Gastrocnemius medialis (tissue), 4 donors: ENCODE measurements at regions not wholly inside any gene's neighbourhood (a gene's known extent, or its start where the extent isn't known, plus 50 kb on each side); places are given as distances from the start of the nearest gene placed in this dataset.
"Not testable (repeated sequence)": the region's sequence is repeated elsewhere in the genome, so short reads cannot be mapped to it uniquely, and the experiment has no call there.

Experiments used
- ATAC-seq, 2 donors: fragments of 150-250 bp; one replicate each; pipeline ENCODE4 v1.9.1; 2016
- DNase-seq, 2 donors: peaks; one replicate each; pipeline ENCODE4 v3.0.0-alpha.2; 2019
- H3K27ac ChIP-seq, 4 donors: fragments of 200-600 bp; sonication (generic); 1 replicate in 1 of 4; 2 replicates in 3 of 4; pipeline ENCODE4 v1.5.1; 2016 to 2018; ENCODE audit warnings: mild to moderate bottlenecking in 2 of 4, moderate library complexity in 1 of 4
- H3K27me3 ChIP-seq, 3 donors: fragments of 200-600 bp; sonication (generic) in 2 of 3; 1 replicate in 1 of 3; 2 replicates in 2 of 3; pipeline versions ENCODE4 v1.5.1 to v1.6.0; 2016 to 2019; ENCODE audit warnings: mild to moderate bottlenecking in 1 of 3, moderate library complexity in 1 of 3
- H3K36me3 ChIP-seq, 2 donors: fragments of 200-600 bp; sonication (generic) in 1 of 2; one replicate each; pipeline ENCODE4 v1.5.1; 2017 to 2018
- H3K4me1 ChIP-seq, 2 donors: fragments of 200-600 bp; sonication (generic) in 1 of 2; one replicate each; pipeline ENCODE4 v1.5.1; 2016 to 2017; ENCODE audit warnings: mild to moderate bottlenecking in 2 of 2
- H3K4me3 ChIP-seq, 4 donors: fragments of 200-600 bp; sonication (generic) in 3 of 4; 1 replicate in 1 of 4; 2 replicates in 3 of 4; pipeline ENCODE4 v1.5.1; 2016 to 2019; ENCODE audit warnings: mild to moderate bottlenecking in 2 of 4
- H3K9me3 ChIP-seq, 3 donors: fragments of 200-600 bp; sonication (generic) in 2 of 3; 1 replicate in 1 of 3; 2 replicates in 2 of 3; pipeline ENCODE4 v1.5.1; 2016 to 2019
- POLR2A ChIP-seq, 2 donors: fragments of 450-650 bp; IDR thresholded peaks; one replicate each; pipeline ENCODE4 v1.6.1; 2017; ENCODE audit warnings: antibody characterized with exemption in 2 of 2, mild to moderate bottlenecking in 2 of 2, moderate library complexity in 2 of 2
- in situ Hi-C, 4 donors: fragments of 200-750 bp; cut with MboI; loops; one replicate each; pipeline versions ENCODE4 v1.15.0 to v1.8.0; 2017; ENCODE audit warnings: low sequenced_read_pairs in 4 of 4
- intact Hi-C: fragments of 100-400 bp; cut with DNase I; formaldehyde crosslinking; loops from one replicate; pipeline ENCODE4 v1.15.1; 2023; ENCODE audit warnings: low total_unique reads
- TF ChIP-seq, protein P1 (sequence below), 5 experiments: fragments of 450-650 bp in 3 of 5; fragments of 200-600 bp in 2 of 5; sonication (generic) in 2 of 5; IDR thresholded peaks in 4 of 5; conservative IDR thresholded peaks in 1 of 5; 1 replicate in 4 of 5; 2 replicates in 1 of 5; pipeline ENCODE4 v1.5.1; 2016 to 2019; ENCODE audit warnings: antibody characterized with exemption in 5 of 5, mild to moderate bottlenecking in 3 of 5, moderate library complexity in 3 of 5

DNA sequence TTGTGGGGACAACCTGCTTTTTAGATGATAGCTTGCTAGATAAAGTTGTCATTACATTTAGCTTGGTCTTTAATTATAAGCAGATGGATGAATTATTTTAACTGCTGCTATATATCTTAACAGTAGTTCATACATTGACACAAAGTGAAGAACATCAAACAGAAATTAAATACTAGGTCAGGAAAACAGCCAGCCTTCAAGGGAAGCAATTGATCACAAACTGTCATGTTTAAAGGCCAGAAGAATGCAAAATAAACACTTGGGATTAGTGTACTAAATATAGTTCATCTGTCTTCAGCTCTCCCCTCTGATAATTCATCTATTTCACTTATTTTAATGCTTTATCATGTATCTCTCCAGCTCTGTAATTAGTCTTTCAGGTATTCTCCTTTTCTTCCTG, 225.1 kb upstream of the FERMT1 start:
- intact Hi-C loops = no loop called here
- TF ChIP-seq POLR2A (IDR thresholded peaks at IDR 0.05) = no peak
- TF ChIP-seq, protein P1, sequence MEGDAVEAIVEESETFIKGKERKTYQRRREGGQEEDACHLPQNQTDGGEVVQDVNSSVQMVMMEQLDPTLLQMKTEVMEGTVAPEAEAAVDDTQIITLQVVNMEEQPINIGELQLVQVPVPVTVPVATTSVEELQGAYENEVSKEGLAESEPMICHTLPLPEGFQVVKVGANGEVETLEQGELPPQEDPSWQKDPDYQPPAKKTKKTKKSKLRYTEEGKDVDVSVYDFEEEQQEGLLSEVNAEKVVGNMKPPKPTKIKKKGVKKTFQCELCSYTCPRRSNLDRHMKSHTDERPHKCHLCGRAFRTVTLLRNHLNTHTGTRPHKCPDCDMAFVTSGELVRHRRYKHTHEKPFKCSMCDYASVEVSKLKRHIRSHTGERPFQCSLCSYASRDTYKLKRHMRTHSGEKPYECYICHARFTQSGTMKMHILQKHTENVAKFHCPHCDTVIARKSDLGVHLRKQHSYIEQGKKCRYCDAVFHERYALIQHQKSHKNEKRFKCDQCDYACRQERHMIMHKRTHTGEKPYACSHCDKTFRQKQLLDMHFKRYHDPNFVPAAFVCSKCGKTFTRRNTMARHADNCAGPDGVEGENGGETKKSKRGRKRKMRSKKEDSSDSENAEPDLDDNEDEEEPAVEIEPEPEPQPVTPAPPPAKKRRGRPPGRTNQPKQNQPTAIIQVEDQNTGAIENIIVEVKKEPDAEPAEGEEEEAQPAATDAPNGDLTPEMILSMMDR (IDR thresholded peaks at IDR 0.05 in 4 of 5, conservative IDR thresholded peaks at IDR 0.05 in 1 of 5) = no peak
- ATAC-seq = no peak

DNA sequence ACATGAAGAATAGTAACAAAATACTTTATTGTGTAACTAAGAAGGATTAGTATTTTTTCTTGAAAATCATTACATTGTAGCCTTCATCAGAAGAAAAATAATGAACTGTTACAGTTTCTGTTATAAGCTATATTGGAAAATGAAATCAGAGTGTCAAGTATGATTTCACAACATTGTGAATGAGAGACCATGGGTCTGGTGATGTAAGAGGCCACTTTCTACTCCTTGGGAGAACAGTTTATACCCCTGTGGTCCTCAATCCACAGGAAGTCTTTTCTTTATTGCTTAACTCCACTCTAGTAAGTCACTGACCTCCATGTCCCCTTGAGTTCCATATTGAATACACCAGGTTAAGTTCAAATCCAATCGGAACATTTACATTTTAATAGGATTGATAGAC, 218.7 kb upstream of the FERMT1 start:
- DNase-seq (no peak), ATAC-seq (no peak)
- Histone ChIP-seq H3K27ac (no peak overlapping the region), H3K36me3 (no peaks in the 10 kb centered on the region), H3K27me3 (no peaks in the 10 kb centered on the region), H3K4me1 (no peaks in the 10 kb centered on the region), H3K9me3 (no peaks in the 10 kb centered on the region), H3K4me3 (no peak overlapping the region)
- in situ Hi-C loops = no loop called here
- intact Hi-C loops = no loop called here
- no peak for TF ChIP-seq POLR2A (IDR thresholded peaks at IDR 0.05)
- TF ChIP-seq, protein P1 (IDR thresholded peaks at IDR 0.05 in 4 of 5, conservative IDR thresholded peaks at IDR 0.05 in 1 of 5) = no peak

More for the DNA sequence above, 225.1 kb upstream of the FERMT1 start:
- H3K4me3 ChIP-seq = no peak overlapping the region
- no peak overlapping the region for H3K27ac ChIP-seq
- no peak for DNase-seq
- in situ Hi-C loops = no loop called here
- no peaks in the 10 kb centered on the region for H3K9me3 ChIP-seq
- no peaks in the 10 kb centered on the region for H3K36me3 ChIP-seq
- H3K27me3 ChIP-seq = no peaks in the 10 kb centered on the region
- no peaks in the 10 kb centered on the region for H3K4me1 ChIP-seq

DNA sequence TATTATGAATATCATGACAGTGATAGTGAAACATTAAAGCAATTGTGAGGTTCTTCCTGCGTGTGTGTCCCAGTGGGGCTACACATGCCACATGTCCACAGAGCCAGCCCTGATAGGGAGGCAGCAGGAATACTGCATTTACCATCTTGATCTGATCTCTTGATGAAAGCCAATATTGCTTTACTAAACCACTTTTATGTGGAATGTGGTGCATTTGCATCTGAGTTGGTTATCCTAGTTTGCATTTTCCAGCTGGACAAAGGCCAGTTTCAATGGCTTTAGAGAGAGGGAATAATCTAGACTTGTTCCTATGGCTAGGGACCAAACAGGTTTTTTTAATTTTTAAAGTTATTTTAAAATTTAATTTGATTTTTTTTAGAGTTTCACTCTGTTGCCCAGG, 216.3 kb upstream of the FERMT1 start:
- intact Hi-C loops = no loop called here
- Histone ChIP-seq H3K4me3 (no peak overlapping the region), H3K4me1 (no peaks in the 10 kb centered on the region), H3K9me3 (no peaks in the 10 kb centered on the region), H3K27me3 (no peaks in the 10 kb centered on the region), H3K36me3 (no peaks in the 10 kb centered on the region), H3K27ac (no peak overlapping the region)
- ATAC-seq (no peak), DNase-seq (no peak)
- in situ Hi-C loops = no loop called here
- TF ChIP-seq POLR2A (IDR thresholded peaks at IDR 0.05) = no peak
- TF ChIP-seq, protein P1 (IDR thresholded peaks at IDR 0.05 in 4 of 5, conservative IDR thresholded peaks at IDR 0.05 in 1 of 5) = no peak

DNA sequence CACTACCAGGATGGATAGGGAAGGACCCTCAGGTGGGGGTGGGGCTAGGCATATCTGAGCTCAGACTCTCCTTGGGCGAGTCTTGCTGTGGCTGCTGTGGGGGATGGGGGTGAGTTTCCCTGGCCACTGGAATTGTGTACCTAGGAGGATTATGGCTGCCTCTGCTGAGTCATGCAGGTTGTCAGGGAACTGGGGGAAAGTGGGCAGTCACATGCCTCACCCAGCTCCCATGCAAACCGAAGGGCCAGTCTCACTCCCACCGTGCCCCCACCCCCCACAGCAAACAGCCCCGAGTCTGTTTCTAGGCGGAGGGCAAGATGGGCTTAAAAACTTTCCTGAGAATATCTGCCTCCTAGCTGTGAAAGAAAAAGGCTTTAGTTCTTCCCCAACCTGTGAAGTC, 210.3 kb upstream of the FERMT1 start:
- Histone ChIP-seq H3K9me3 (no peaks in the 10 kb centered on the region), H3K36me3 (no peaks in the 10 kb centered on the region), H3K27ac (no peak overlapping the region), H3K4me3 (no peak overlapping the region), H3K27me3 (no peaks in the 10 kb centered on the region), H3K4me1 (no peaks in the 10 kb centered on the region)
- ATAC-seq (no peak), DNase-seq (no peak)
- in situ Hi-C loops (no loop called here), intact Hi-C loops (no loop called here)
- TF ChIP-seq, protein P1 (IDR thresholded peaks at IDR 0.05 in 4 of 5, conservative IDR thresholded peaks at IDR 0.05 in 1 of 5) = no peak
- TF ChIP-seq POLR2A (IDR thresholded peaks at IDR 0.05) = no peak

DNA sequence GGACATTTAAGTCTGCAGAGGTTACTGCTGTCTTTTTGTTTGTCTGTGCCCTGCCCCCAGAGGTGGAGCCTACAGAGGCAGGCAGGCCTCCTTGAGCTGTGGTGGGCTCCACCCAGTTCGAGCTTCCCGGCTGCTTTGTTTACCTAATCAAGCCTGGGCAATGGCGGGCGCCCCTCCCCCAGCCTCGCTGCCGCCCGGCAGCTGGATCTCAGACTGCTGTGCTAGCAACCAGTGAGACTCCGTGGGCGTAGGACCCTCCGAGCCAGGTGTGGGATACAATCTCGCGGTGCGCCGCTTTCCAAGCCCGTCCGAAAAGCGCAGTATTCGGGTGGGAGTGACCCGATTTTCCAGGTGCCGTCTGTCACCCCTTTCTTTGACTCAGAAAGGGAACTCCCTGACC, 198.4 kb upstream of the FERMT1 start:
- H3K4me3 ChIP-seq, H3K4me1 ChIP-seq, in situ Hi-C loops, H3K9me3 ChIP-seq, H3K27ac ChIP-seq, DNase-seq, ATAC-seq, H3K27me3 ChIP-seq, intact Hi-C loops, H3K36me3 ChIP-seq: not testable (repeated sequence)
